HUES48 (cell line): ENCODE measurements at regions not wholly inside any gene's neighbourhood (a gene's known extent, or its start where the extent isn't known, plus 50 kb on each side); places are given as distances from the start of the nearest gene placed in this dataset.

Experiments
- H3K27ac ChIP-seq: one replicate; pipeline ENCODE4 v1.7.0; 2013; ENCODE audit warnings: low read depth, low read length, inconsistent platforms
- H3K27me3 ChIP-seq: 2 replicates; pipeline ENCODE4 v1.6.1; 2013; ENCODE audit warnings: mild to moderate bottlenecking, low read length; ENCODE audit not compliant: control insufficient read depth, insufficient read depth
- H3K36me3 ChIP-seq: 2 replicates; pipeline ENCODE4 v1.6.1; 2013; ENCODE audit warnings: low read length; ENCODE audit not compliant: control insufficient read depth, insufficient read depth
- H3K4me1 ChIP-seq: 2 replicates; pipeline ENCODE4 v1.6.1; 2013; ENCODE audit warnings: mild to moderate bottlenecking, low read length; ENCODE audit not compliant: control insufficient read depth, insufficient read depth
- H3K4me3 ChIP-seq: 2 replicates; pipeline ENCODE4 v1.5.1; 2013; ENCODE audit warnings: mild to moderate bottlenecking, low read depth, low read length
- H3K9ac ChIP-seq: 2 replicates; pipeline ENCODE4 v1.6.1; 2013; ENCODE audit warnings: mild to moderate bottlenecking, low read depth, low read length, moderate library complexity
- H3K9me3 ChIP-seq: 2 replicates; pipeline ENCODE4 v1.6.1; 2013; ENCODE audit warnings: low read length; ENCODE audit not compliant: control insufficient read depth, insufficient read depth

DNA sequence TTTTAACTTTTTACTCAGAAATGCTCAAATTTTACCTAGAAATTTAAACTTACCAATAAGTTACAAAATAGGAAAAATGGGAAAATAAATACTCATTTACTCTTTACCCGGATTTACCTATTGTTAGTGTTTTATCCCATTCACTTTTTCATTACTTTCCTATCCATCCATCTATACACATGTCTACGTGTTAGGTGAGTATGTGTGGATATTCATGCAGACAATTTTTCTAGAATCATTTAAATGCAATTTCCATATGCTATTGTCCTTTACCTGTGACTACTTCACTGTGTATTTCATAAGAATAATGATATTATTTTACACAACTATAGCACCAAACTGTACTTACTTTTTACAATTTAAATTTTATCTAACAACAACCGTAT lies 896.6 kb upstream of the INTU start:
- Histone ChIP-seq H3K9ac (no peak overlapping the region), H3K27me3 (no peaks in the 10 kb centered on the region), H3K27ac (no peak overlapping the region)

GRCh38 chr4:126737899-126738526 lies 894.7 kb upstream of the INTU start:
- H3K4me1 ChIP-seq: no peaks in the 10 kb centered on the region
- no peaks in the 10 kb centered on the region for H3K36me3 ChIP-seq
- no peaks in the 10 kb centered on the region for H3K27me3 ChIP-seq
- no peak overlapping the region for H3K27ac ChIP-seq
- H3K4me3 ChIP-seq: no peak overlapping the region
- no peaks in the 10 kb centered on the region for H3K9me3 ChIP-seq
- no peak overlapping the region for H3K9ac ChIP-seq

More for the DNA sequence above, 896.6 kb upstream of the INTU start:
- H3K4me1 ChIP-seq: no peaks in the 10 kb centered on the region
- H3K9me3 ChIP-seq: no peaks in the 10 kb centered on the region
- no peak overlapping the region for H3K4me3 ChIP-seq
- H3K36me3 ChIP-seq: no peaks in the 10 kb centered on the region

GRCh38 chr4:126738527-126738923 lies 894.2 kb upstream of the INTU start:
- Histone ChIP-seq H3K9ac (no peak overlapping the region), H3K27ac (no peak overlapping the region), H3K4me1 (no peaks in the 10 kb centered on the region), H3K27me3 (no peaks in the 10 kb centered on the region), H3K36me3 (no peaks in the 10 kb centered on the region), H3K9me3 (no peaks in the 10 kb centered on the region), H3K4me3 (no peak overlapping the region)

DNA sequence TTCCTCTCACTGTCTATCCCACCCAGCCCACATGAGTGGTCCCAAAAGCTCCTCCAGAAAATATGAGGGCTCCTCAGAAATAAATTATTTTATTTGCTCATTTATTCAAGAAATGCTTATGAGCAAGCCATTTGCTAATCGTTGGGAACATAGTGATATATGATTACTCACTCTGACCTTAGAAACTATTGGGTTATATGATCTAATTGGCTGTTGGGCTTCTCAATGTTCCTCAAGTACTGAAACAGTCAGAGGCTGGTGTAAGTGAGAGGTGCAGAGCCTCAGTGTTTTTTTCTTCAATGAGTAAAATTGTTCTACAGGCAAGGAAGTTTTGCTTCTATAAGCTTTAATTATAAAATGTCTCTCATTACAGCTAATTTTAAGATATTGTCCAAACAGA lies 893.8 kb upstream of the INTU start:
- H3K9ac ChIP-seq: no peak overlapping the region
- no peaks in the 10 kb centered on the region for H3K36me3 ChIP-seq
- no peak overlapping the region for H3K27ac ChIP-seq
- H3K4me1 ChIP-seq: no peaks in the 10 kb centered on the region
- H3K9me3 ChIP-seq: no peaks in the 10 kb centered on the region
- H3K27me3 ChIP-seq: no peaks in the 10 kb centered on the region
- H3K4me3 ChIP-seq: no peak overlapping the region

GRCh38 chr4:126740687-126741086 lies 892.1 kb upstream of the INTU start:
- H3K9me3 ChIP-seq: no peaks in the 10 kb centered on the region
- H3K9ac ChIP-seq: no peak overlapping the region
- no peak overlapping the region for H3K27ac ChIP-seq
- no peak overlapping the region for H3K4me3 ChIP-seq
- H3K36me3 ChIP-seq: no peaks in the 10 kb centered on the region
- H3K4me1 ChIP-seq: no peaks in the 10 kb centered on the region
- H3K27me3 ChIP-seq: no peaks in the 10 kb centered on the region

DNA sequence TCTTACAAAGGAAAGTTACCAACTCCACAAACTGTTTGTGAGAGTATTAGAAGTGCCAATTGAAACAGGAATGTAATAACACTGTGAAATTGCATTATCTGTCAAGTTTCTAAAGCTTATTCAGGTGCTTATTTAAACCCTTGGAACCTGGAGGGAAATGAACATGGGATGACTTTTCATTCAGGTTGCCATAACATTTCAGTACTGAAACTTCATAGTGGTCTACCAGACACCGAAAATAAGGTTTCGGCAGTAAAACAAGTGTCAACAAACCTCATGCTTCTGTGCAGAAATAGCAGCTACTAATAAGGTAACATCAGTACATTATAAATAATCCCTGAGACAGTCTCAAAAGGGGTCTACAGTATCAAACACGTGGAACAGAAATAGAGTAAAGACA lies 890.7 kb upstream of the INTU start:
- Histone ChIP-seq H3K4me1 (no peaks in the 10 kb centered on the region), H3K36me3 (no peaks in the 10 kb centered on the region), H3K4me3 (no peak overlapping the region), H3K27ac (no peak overlapping the region), H3K27me3 (no peaks in the 10 kb centered on the region), H3K9ac (no peak overlapping the region), H3K9me3 (no peaks in the 10 kb centered on the region)

DNA sequence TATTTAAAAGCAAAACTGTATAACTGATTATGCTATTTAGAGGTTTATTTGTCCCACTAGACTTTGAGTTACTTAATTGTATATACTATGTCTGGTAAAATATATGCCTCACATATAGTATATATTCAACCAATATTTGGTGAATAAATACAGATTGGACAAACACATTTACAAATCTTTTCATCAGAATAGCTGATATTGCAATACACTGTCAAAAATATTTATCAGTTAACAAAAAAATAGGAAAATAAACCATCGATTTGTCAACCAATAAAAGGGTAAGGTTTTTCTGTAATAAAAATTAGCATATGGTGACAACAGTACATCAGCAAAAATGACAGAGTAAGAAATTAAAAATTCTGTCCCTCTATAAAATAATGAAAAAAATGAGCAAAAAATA lies 889.9 kb upstream of the INTU start:
- Histone ChIP-seq H3K27me3 (no peaks in the 10 kb centered on the region), H3K4me3 (no peak overlapping the region), H3K36me3 (no peaks in the 10 kb centered on the region), H3K4me1 (no peaks in the 10 kb centered on the region), H3K9ac (no peak overlapping the region), H3K27ac (no peak overlapping the region), H3K9me3 (no peaks in the 10 kb centered on the region)

GRCh38 chr4:126748736-126749135 lies 884.0 kb upstream of the INTU start:
- Histone ChIP-seq H3K27me3 (no peaks in the 10 kb centered on the region), H3K4me1 (no peaks in the 10 kb centered on the region), H3K4me3 (no peak overlapping the region), H3K9me3 (no peaks in the 10 kb centered on the region), H3K27ac (no peak overlapping the region), H3K36me3 (no peaks in the 10 kb centered on the region), H3K9ac (no peak overlapping the region)

DNA sequence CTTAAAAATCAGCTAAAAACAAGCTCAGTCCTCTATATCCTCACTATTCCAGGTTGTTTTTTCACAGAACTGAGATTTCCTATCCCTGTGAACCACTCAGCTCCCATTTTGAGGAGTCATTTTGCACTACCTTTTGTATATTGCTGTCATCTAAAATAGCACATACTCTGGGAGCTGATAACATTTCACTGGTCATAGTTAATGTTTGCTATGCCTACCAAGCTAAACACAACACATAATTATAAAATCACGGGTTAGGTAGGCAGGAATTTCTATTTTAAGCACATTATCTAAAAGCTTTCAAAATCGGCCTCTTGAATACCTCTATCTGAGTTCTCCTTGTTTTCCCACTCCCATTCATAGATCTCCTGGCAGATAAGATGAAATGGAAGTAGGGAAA lies 882.0 kb upstream of the INTU start:
- Histone ChIP-seq H3K4me1 (no peaks in the 10 kb centered on the region), H3K36me3 (no peaks in the 10 kb centered on the region), H3K9ac (no peak overlapping the region), H3K4me3 (no peak overlapping the region), H3K27ac (no peak overlapping the region), H3K9me3 (no peaks in the 10 kb centered on the region), H3K27me3 (no peaks in the 10 kb centered on the region)

DNA sequence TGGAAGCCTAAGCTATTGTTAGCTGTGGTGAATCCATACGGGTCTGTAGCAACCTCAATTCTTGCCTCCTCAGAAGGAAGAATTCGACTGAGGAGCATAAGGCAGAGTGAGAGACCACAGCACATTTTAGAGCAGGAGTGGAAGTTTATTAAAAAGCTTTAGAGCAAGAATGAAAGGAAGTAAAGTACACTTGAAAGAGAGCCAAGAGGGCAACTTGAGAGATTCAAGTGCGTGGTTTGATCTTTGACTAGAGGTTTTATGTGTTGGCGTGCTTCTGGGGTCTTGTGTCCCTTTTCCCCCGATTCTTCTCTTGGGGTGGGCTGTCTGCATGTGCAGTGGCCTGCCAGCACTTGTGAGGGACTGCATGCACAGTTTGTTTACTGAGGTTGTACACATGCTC lies 880.6 kb upstream of the INTU start:
- Histone ChIP-seq H3K4me1 (no peaks in the 10 kb centered on the region), H3K4me3 (no peak overlapping the region), H3K9ac (no peak overlapping the region), H3K36me3 (no peaks in the 10 kb centered on the region), H3K9me3 (no peaks in the 10 kb centered on the region), H3K27me3 (no peaks in the 10 kb centered on the region), H3K27ac (no peak overlapping the region)

DNA sequence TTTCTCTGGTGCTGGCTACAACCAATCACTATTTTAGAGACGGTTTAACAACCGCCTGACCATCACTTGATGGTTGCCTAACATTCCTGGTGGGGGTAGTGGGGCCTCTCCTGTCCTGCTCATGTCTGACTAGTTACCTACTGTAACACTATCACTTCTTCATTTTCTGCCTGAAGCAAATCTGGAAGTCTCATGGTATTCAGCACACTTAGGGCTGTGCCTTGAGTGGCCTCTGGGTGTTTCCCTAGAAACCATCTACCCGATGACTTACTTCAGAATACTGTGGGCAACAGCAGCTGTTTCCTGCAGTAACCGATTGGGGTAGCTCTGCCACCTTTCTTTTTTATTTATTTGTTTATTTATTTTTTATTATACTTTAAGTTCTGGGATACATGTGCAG lies 880.1 kb upstream of the INTU start:
- H3K36me3 ChIP-seq: no peaks in the 10 kb centered on the region
- H3K27ac ChIP-seq: no peak overlapping the region
- H3K9me3 ChIP-seq: no peaks in the 10 kb centered on the region
- no peak overlapping the region for H3K9ac ChIP-seq
- no peaks in the 10 kb centered on the region for H3K4me1 ChIP-seq
- H3K4me3 ChIP-seq: no peak overlapping the region
- H3K27me3 ChIP-seq: no peaks in the 10 kb centered on the region

DNA sequence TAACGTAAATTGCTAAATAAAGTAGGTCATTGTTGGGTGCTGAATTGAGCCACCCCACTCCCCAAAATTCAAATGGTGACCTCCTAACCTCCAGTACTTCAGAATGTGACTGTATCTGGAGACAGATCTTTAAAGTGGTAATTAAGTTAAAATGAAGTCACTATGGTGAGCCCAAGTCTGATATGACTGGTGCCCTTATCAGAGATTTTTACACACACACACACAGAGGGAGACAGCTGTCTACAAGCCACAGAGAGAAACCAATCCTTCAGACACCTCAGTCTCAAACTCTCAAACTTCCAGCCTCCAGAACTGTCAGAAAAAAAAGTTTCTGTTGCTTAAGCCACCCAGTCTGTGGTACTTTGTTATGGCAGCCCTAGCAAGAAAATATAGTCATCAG lies 879.2 kb upstream of the INTU start:
- Histone ChIP-seq H3K4me3 (no peak overlapping the region), H3K27ac (no peak overlapping the region), H3K9me3 (no peaks in the 10 kb centered on the region), H3K27me3 (no peaks in the 10 kb centered on the region), H3K4me1 (no peaks in the 10 kb centered on the region), H3K36me3 (no peaks in the 10 kb centered on the region), H3K9ac (no peak overlapping the region)
